Lower lobe of right lung (tissue), 2 donors: ENCODE measurements at regions not wholly inside any gene's neighbourhood (a gene's known extent, or its start where the extent isn't known, plus 50 kb on each side); places are given as distances from the start of the nearest gene placed in this dataset.

ENCODE experiments used
- ATAC-seq, 2 donors: fragments of 200-7000 bp; cut with Tn5 transposase; one replicate each; pipeline ENCODE4 v1.9.1; 2020 to 2022; ENCODE audit warnings: mild to moderate bottlenecking in 2 of 2, moderate library complexity in 2 of 2
- DNase-seq: peaks from one replicate; pipeline ENCODE4 v3.0.0-alpha.2; 2020
- H3K27ac ChIP-seq: fragments of 200-600 bp; one replicate; pipeline ENCODE4 v1.8.0; 2022
- H3K27me3 ChIP-seq: fragments of 200-600 bp; one replicate; pipeline ENCODE4 v1.8.0; 2022; ENCODE audit warnings: low read depth
- H3K36me3 ChIP-seq: fragments of 200-600 bp; one replicate; pipeline ENCODE4 v1.8.0; 2022; ENCODE audit warnings: mild to moderate bottlenecking
- H3K4me1 ChIP-seq: fragments of 200-600 bp; one replicate; pipeline ENCODE4 v1.8.0; 2022
- H3K4me3 ChIP-seq: fragments of 200-600 bp; one replicate; pipeline ENCODE4 v1.8.0; 2022; ENCODE audit warnings: mild to moderate bottlenecking
- H3K9me3 ChIP-seq: fragments of 200-600 bp; one replicate; pipeline ENCODE4 v1.8.0; 2022
- CTCF ChIP-seq: fragments of 200-600 bp; IDR thresholded peaks from one replicate; pipeline ENCODE4 v1.8.0; 2022; ENCODE audit warnings: antibody characterized with exemption, mild to moderate bottlenecking
- intact Hi-C: fragments of 100-400 bp; cut with DNase I; formaldehyde crosslinking; loops from one replicate; pipeline ENCODE4 v1.11.0; 2022
- donor health status: DM: no; HTN: yes; CAD: no; lungs with severe emphysema.

- Histone ChIP-seq H3K4me1 (no peaks in the 10 kb centered on the region), H3K36me3 (no peaks in the 10 kb centered on the region), H3K27me3 (no peaks in the 10 kb centered on the region), H3K9me3 (no peaks in the 10 kb centered on the region), H3K4me3 (no peak overlapping the region), H3K27ac (no peak overlapping the region)
- DNase-seq (no peak), ATAC-seq (no peak)
- intact Hi-C loops: no loop called here
- no peak for TF ChIP-seq CTCF
Observed at GRCh38 chr12:67782573-67782972, 134.0 kb downstream of the DYRK2 start.

GRCh38 chr12:67783393-67783792 is 134.8 kb downstream of the DYRK2 start:
- intact Hi-C loops: no loop called here
- no peaks in the 10 kb centered on the region for H3K4me1 ChIP-seq
- no peaks in the 10 kb centered on the region for H3K36me3 ChIP-seq
- no peak for TF ChIP-seq CTCF
- H3K27me3 ChIP-seq: no peaks in the 10 kb centered on the region
- H3K4me3 ChIP-seq: no peak overlapping the region
- no peak for DNase-seq
- ATAC-seq: no peak
- no peaks in the 10 kb centered on the region for H3K9me3 ChIP-seq
- no peak overlapping the region for H3K27ac ChIP-seq

- Histone ChIP-seq H3K4me3 (no peak overlapping the region), H3K4me1 (no peaks in the 10 kb centered on the region), H3K36me3 (no peaks in the 10 kb centered on the region), H3K27me3 (no peaks in the 10 kb centered on the region), H3K9me3 (no peaks in the 10 kb centered on the region), H3K27ac (no peak overlapping the region)
- DNase-seq (no peak), ATAC-seq (no peak)
- intact Hi-C loops: no loop called here
- TF ChIP-seq CTCF: no peak
Observed at GRCh38 chr12:67784831-67785230, 136.3 kb downstream of the DYRK2 start.

- Histone ChIP-seq H3K36me3 (no peaks in the 10 kb centered on the region), H3K4me3 (no peak overlapping the region), H3K9me3 (no peaks in the 10 kb centered on the region), H3K27me3 (no peaks in the 10 kb centered on the region), H3K4me1 (no peaks in the 10 kb centered on the region), H3K27ac (no peak overlapping the region)
- no peak for DNase-seq
- ATAC-seq: no peak
- intact Hi-C loops: no loop called here
- TF ChIP-seq CTCF: no peak
Observed at GRCh38 chr12:67786086-67786485, 137.5 kb downstream of the DYRK2 start.

- DNase-seq (no peak), ATAC-seq (no peak)
- no peak for TF ChIP-seq CTCF
- Histone ChIP-seq H3K9me3 (no peaks in the 10 kb centered on the region), H3K36me3 (no peaks in the 10 kb centered on the region), H3K27ac (no peak overlapping the region), H3K4me1 (no peaks in the 10 kb centered on the region), H3K27me3 (no peaks in the 10 kb centered on the region), H3K4me3 (no peak overlapping the region)
- intact Hi-C loops: no loop called here
Observed at GRCh38 chr12:67788118-67788517, 139.6 kb downstream of the DYRK2 start.

GRCh38 chr12:67789266-67789665 is 140.7 kb downstream of the DYRK2 start:
- H3K27ac ChIP-seq: no peak overlapping the region
- no peaks in the 10 kb centered on the region for H3K27me3 ChIP-seq
- intact Hi-C loops: no loop called here
- H3K4me3 ChIP-seq: no peak overlapping the region
- no peaks in the 10 kb centered on the region for H3K4me1 ChIP-seq
- no peak for DNase-seq
- no peak for TF ChIP-seq CTCF
- no peak for ATAC-seq
- H3K9me3 ChIP-seq: no peaks in the 10 kb centered on the region
- no peaks in the 10 kb centered on the region for H3K36me3 ChIP-seq
